COLO829 (cell line): ENCODE measurements at regions not wholly inside any gene's neighbourhood (a gene's known extent, or its start where the extent isn't known, plus 50 kb on each side); places are given as distances from the start of the nearest gene placed in this dataset.
"Not testable (repeated sequence)": the region's sequence is repeated elsewhere in the genome, so short reads cannot be mapped to it uniquely, and the experiment has no call there.

ENCODE experiments used
- DNase-seq: peaks from one replicate; pipeline ENCODE4 v3.0.0; 2012; ENCODE audit warnings: low spot score

DNA sequence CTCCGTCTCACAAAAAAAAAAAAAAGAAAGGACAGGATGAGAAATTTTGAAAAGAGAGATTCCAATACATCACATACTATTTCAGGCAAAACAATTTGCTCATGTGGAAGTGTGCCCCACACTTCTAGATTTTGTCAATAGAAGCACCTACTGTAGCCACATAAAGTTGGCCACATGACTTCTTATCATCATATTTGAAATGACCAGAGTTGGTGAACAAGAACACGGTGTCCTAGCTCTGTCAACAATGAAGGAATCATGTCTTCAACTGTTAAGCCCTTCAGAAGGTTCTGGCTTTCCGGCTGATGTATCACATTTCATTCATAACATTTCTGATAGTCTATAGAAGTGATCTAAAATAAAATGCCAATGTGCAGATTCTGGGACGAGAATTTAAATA, 534.5 kb downstream of the TMEM114 start:
- no peak for DNase-seq

DNA sequence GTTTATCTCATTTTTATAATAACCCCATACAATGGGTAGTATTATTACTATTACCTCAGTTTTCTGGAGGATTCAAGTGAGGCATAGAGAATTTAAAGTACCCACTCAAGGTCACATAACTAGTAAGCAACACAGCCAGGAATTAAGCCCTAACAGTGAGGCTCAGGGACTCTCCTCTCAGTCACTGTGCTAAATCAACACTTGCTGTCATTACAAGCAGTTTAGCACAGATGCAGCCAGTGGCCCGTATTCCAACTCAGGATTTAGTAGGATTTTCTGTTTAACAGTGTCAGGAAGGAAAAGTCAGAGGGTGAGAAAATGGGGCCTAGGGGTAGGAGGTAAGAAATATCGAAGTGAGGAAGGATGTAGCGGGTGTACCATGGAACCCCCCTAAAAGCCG, 536.9 kb downstream of the TMEM114 start:
- DNase-seq, result no peak

DNA sequence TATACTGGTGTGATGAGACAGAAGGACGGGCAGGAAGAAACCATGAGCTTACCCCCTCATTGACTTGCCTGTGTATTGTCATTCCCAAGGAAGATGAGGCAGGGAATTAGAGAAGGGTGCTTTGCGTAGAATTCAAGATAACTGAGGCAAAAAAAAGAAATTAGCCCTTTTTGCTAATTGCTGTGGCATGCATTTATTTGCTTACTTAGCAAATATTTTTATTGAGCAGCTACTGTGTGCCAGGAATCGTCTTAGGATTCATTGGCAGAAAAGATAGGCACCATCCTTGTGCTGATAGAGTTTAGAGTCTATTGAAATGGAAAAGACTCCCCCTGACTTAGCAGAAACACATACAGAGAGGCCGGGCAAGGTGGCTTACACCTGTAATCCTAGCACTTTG, 541.9 kb downstream of the TMEM114 start:
- no peak for DNase-seq

DNA sequence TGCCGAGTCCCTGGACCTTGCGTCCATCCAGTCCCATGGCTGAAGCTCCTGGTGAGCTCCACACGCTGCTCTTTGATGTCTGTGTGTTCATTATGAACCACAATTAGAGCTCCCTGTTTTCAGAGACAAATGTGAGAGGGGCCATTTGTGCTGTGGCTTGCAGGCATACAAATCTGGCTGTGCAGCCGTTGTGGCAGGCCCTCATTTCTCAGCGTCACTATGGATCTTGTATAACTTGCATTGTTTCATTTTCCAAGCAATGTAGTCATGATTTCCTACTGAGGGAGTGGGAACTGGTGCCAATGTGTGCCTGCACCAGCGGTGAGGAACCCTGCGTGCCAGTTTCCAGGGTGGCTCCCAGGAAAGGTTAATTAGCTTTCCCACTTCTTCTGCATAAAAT, 542.6 kb downstream of the TMEM114 start:
- DNase-seq, result no peak

DNA sequence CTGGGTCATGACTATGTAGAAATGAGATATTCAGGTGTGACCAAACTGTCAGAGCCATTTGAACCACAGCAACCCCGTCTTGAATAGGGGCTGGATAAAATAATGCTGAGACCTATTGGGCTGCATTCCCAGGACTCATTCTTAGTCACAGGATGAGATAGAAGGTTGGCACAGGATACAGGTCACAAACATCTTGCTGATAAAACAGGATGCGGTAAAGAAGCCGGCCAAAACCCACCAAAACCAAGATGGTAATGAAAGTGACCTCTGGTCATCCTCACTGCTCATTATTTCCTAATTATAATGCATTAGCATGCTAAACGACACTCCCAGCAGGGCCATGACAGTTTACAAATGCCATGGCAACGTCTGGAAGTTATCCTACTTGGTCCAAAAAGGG, 545.5 kb downstream of the TMEM114 start:
- DNase-seq, result no peak

DNA sequence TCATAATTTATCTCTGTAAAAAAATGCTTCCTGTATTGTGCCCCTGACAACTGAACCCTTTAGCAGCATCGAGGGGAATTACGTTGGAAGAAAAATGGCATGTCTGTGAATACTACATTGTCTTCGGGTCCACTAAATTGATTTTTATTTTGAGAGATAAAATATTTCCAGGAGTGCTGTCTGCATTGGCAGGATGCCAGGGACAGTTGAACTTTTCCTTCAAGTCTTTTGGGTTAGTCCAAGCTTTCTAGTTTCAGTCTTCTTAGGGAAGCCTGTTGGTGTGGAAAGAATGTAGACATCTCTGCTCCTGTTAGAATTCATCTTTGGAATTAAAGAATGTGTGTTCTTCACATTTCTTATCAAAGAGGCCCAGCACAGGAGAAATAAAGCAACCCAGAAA, 557.9 kb downstream of the TMEM114 start:
- DNase-seq, result no peak

DNA sequence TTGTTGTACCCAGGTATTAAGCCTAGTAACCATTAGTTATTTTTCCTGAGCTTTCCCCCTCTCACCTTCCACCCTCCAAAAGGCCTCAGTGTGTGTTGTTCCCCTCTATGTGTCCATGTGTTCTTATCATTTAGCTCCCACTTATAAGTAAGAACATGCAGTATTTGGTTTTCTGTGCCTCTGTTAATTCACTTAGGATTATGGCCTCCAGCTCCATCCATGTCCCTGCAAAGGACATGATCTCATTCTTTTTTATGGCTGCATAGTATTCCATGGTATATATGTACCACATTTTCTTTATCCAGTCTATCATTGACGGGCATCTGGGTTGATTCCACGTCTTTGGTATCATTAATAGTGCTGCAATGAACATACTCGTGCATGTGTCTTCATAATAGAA, 560.3 kb downstream of the TMEM114 start:
- DNase-seq, result not testable (repeated sequence)

DNA sequence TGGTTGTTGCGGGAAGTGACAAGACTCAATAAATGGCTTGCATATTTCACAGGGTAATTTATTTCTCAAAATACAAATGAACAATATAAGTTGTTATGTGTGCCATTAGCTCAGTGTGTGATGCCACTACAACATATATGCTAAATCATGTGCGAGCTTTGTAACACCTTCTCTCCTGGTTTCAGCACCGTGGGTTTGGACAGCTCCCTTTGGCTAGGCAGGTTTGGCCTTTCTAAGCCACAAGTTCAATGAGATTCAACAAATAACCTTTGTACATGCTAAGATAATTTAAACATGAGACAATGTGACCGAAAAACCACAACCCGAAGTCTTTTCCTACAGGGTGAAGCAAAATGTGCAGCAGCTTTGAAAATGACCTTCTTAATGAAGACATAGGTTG, 563.9 kb downstream of the TMEM114 start:
- DNase-seq, result no peak

DNA sequence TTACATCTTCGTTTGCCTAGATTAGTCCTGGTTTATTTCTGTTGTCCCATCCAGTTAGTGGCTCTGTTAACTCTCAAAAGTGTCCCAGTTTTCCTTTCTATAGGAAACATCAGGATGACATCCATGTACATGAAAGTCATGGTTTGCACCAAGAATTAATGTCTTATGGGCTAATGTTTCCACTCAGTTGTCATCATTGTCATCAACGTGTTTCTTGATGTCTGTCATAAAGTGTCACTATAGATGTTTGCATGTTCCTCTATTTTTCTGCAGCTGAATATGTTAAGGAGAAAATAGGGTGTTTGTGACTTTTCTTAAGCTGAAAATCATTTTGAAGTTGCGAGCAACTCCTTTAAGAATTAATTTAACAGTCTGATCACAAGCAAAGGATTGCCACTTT, 567.0 kb downstream of the TMEM114 start:
- DNase-seq, result no peak

DNA sequence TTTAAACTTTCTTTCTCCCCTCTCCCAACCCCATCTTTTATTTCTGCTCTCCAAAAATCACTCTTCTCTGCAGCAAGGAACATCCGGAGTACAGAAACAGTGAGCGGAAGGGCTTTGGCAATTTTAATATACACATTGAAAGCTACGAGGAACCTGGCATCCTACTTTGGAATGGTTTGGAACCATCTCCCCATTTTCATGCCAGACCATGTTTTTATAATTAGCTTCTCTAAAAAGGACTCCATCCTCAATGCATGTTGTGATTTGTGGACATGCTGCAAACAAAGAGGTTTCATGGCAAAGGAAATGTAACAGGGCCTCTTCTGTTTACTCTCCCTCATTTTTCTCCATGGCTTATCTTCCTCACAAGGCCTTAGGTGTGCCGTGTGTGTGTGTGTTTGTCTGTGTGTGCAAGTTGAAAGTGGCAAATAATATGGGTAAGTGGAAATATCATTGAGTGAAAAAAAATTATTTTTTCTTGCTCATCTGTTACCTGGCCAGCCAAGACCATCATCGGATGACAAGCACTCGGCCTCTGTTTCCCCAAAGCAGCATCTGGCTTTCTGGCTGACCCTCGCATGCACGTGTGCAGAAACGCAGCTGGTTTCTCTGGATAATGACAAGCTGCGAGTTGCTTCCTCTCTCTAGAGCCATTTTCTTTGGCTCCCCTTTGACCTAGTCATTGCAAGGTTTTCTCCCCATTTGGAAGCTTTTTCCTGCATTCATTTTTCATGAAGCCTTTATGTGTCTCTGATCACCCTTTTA, 585.0 kb downstream of the TMEM114 start:
- no peak for DNase-seq

DNA sequence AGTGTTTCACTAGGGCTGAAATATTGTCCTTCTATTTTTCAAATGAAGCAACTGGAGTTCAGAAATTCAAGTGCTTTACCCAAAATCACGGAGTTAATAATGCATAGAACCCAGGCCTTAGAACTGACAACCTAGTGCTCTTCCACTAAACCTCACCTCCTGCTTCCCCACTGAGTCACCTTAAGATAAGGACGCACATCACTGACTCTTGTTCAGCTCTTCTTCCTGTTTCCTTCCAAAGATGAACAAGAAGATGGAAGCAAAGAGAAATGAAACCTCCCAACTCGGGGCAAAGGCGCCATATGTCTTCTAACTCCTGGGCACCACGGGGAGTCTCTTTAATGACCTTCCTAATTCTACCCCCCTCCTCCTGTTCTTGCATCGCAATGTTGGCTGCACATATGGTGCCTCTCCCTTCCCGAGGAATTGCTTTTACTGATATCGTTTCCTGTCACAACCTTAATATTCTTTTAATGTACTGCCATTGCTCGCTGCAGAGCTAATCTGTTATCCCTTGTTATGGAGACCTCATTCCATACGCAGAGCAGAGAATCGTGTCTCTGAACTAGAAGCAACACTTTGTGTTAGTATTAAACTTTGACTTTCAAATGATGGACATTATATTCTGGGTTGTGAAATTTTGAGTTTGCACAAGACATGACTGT, 591.4 kb downstream of the TMEM114 start:
- no peak for DNase-seq

DNA sequence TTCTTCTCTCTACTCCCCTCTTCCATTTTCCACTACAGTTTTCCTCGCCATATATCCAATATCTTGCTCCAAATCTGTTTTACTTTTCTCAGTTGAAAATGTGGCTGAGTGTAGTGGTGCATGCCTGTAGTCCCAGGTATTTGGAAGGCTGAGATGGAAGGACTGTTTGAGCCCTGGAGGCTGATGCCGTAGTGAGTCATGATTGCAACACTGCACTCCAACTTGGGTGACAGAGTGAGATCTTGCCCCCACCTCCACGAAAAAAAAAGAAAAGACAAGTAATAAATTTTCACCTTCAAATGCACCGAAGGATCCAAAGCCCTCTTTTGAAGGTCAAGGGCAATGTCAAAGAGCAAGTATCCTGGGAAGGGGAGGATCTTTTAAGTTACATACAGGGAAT, 592.3 kb downstream of the TMEM114 start:
- no peak for DNase-seq

DNA sequence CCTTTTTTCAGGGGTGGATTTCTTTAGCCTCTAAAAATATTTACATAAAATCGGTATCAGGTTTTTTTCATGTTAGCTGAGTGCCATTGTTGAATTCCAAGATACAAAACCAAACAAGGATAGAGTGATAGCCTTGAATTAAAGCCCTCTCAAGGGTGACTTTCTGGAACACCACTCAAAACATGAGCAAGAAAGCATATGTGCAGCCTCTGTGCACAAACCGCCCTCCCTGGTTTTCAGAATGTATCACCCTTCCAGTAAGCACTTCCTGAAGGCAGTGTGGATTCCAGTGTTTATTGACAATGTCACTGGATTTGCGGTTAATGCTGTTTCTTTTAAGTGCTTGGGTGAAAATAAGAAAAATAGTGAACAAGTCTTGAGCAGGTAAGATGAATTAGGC, 597.7 kb downstream of the TMEM114 start:
- no peak for DNase-seq

DNA sequence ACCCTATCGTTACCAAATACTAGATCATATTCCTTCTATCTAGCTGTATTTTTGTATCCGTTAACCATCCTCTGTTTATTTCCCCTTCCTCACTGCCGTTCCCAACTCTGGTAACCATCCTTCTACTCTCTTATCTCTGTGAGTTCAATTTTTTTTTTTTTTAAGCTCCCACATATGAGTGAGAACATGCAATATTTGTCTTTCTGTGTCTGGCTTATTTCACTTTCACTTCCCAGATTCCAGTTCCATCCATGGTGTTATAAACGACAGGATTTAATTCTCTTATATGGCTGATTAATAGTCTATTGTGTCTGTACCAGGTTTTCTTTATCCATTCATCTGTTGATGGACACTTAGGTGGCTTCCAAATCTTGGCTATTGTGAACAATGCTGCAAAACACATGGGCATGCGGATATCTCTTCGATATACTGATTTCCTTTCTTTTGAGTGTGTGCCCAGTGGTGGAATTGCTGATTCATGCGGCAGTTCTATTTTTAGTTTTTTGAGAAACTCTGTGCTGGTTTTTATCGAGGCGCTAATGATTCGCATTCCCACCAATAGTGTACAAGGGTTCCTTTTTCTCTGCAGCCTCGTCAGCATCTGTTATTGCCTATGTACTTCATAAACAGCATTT, 599.6 kb downstream of the TMEM114 start:
- DNase-seq, result no peak

DNA sequence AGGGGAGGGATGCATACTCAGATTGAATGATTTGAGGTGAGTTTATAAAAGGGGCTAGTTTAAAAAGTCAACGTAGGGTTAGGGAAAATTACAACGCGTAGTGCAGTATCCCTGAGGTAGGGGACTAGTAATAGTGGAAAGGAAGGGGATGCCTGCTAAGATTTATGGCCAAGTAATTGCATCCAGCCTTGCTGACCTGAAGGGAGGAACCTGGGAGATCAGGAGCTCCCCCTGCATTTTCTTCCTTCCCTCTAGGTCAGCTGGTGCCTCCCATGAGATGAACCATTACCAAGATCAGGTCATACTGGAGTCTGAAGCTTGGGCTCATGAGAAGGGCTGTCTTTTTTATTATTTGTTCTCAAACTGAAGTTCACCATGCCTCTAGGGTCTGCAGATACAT, 606.6 kb downstream of the TMEM114 start:
- DNase-seq, result no peak

DNA sequence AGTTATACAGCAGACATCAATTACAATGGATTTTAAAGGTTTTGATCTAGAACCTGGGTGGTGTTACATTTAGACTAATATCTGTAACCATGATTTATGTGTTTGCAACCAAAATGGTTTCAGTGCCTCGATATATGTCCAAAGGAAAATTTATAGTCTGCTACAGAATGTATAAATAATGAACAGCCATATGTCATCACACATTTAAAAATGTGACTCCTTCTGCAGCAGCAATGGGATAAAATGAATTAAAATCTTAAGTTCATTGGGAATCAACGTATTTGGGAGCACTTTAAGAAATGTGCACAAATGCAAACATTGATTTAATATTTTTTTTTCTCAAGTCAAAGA, 610.2 kb downstream of the TMEM114 start:
- DNase-seq, result no peak

DNA sequence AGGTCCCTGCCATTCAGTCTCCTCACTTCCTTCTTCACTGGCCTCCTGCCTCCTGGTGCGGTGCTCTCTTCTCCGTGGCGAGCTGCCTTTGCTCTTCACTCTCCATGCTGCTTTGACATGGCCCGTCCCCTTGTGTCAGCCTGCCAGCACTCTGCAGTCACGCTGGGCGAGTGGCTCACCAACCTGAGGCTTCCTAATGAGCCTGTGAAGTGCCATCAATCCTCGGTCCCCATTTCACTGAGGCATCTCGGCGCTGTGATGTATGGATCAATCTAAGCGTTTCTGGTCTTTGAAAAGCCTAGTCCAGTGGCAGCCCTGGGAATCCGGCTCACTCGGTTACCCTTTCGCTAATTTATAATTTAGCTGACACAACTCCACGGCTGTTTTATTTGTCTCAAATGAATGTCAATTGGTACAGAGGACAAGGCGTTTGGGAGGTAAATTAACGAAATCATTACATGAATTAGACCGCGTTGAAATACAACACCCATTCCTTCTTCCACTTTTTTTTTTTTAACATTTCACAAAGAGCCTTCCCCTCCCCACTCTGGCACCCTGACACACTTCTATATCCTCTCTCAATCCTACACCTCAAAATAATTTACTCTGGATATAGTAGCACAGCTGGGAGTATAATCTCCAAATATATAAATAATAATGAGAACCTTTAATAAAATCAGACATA, 610.7 kb downstream of the TMEM114 start:
- DNase-seq, result no peak

DNA sequence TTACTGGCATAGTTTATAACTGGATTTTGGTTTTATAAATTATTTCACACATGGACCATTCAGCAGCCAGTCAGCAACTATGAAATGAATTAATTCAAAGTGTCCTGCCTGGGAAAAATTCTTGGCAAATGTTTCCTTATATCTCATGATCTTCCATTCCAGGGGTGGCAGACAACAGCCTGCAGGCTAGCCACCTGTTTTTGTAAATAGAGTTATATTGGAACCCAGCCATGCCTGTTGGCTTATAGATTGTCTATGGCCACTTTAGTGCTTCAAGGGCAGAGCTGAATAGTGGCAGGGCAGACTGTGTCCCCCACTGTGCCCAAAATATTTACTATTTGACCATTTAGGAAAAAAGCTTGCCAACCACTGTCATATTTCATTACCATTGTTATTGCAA, 613.7 kb downstream of the TMEM114 start:
- DNase-seq, result no peak

DNA sequence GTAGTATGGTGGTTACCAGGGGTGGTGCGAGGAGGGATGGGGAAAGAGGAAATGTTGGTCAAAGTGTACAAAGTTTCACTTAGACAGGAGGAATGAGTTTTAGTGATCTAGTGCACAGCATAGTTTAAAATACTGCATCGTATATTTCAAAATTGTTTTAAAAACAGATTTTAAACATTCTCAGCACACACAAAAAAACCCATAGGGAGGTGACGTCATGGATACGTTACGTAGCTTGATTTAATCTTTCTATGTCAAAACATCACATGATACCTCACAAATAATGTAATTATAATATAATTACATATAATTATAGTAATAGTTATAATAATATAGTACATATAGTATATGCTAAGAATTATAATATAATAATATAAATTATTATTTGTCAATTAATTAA, 614.2 kb downstream of the TMEM114 start:
- no peak for DNase-seq

DNA sequence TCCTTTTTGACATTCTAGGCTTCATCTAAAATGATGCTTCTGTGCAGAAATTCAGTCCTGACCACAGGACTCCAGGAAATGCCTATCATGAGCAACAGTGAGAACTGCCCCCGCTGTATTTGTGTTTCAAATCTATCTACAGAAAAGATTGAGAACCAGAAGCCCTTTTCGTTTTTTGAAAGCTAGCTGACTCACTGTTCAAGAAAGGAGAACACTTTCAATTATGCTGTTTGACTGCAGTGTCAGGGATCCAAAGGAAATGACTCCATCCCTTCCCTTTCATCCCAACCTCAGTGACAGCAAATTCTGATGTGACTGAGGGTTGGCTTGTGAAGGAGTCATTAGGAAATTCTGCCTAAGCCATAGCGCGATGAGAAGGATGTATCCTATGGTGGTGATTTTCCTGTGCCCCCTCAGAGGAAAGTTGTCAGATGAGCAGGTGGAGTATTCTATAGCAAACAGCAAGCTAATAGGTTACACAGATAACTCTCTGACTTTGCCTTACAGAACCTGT, 622.3 kb downstream of the TMEM114 start:
- DNase-seq, result no peak

DNA sequence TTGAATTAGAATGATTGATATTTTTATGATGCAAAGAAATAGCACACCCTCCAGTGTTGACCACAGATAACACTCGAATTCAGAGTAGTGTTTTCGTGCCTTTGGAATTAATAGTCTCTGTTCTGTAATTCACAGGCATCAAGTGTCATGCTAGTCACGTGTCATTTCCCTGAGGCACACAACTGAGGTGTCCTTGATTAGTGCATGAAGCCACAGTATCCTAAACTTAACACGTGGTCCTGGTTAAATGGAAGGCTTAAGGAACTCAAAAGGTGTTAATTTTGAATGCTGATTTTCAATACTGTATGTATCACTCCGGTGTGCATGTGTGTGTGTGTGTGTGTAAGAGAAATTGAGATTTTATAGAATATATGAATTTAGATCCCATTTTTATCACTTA, 625.6 kb downstream of the TMEM114 start:
- DNase-seq, result no peak

DNA sequence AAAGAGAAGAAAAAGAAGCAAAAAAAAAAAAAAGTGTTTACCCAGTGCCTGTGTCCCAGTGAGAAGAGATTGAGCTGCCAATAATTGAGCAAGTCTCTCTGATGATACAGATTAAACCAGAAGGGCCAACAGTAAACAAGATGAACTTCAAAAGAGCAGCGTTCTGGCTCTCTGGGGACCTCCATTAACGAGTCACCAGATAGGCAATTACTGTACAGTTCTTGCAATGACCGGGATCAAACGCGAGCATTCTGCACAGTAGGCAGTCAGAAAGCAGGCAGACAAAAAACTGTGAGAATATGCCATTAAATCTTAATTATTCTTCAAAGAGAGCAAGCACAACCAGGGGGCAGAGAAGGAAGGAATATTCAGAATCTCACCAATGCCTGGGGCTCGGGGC, 626.1 kb downstream of the TMEM114 start:
- DNase-seq, result no peak
